GM23338 (cell line): ENCODE measurements at regions not wholly inside any gene's neighbourhood (a gene's known extent, or its start where the extent isn't known, plus 50 kb on each side); places are given as distances from the start of the nearest gene placed in this dataset.

Source experiments
- ATAC-seq: fragments of 200-7000 bp; cut with Tn5 transposase; 3 replicates; pipeline ENCODE4 v1.9.1; 2020
- DNase-seq: peaks from one replicate; pipeline ENCODE4 v3.0.0-alpha.2; 2015; ENCODE audit warnings: low spot score
- H2AFZ ChIP-seq: fragments of 200-600 bp; sonication (generic); 2 replicates; pipeline ENCODE4 v1.8.0; 2016; ENCODE audit warnings: antibody characterized with exemption, mild to moderate bottlenecking, moderate library complexity
- H3F3A ChIP-seq: fragments of 200-600 bp; sonication (generic); replicated peaks from 2 replicates; pipeline ENCODE4 v1.8.0; 2017; ENCODE audit warnings: antibody characterized with exemption, mixed run types, low read depth
- H3K27ac ChIP-seq: fragments of 200-600 bp; sonication (generic); 2 replicates; pipeline ENCODE4 v1.6.1; 2016; ENCODE audit warnings: low read depth
- H3K27me3 ChIP-seq: fragments of 200-600 bp; sonication (generic); 2 replicates; pipeline ENCODE4 v1.8.0; 2016; ENCODE audit warnings: mild to moderate bottlenecking, mixed run types, moderate library complexity; ENCODE audit not compliant: insufficient read depth
- H3K36me3 ChIP-seq: fragments of 200-600 bp; sonication (generic); 2 replicates; pipeline ENCODE4 v1.8.0; 2016; ENCODE audit warnings: mild to moderate bottlenecking; ENCODE audit not compliant: insufficient read depth
- H3K4me1 ChIP-seq: fragments of 200-600 bp; sonication (generic); 2 replicates; pipeline ENCODE4 v1.8.0; 2016; ENCODE audit warnings: mild to moderate bottlenecking, moderate library complexity; ENCODE audit not compliant: insufficient read depth
- H3K4me2 ChIP-seq: fragments of 200-600 bp; sonication (generic); 2 replicates; pipeline ENCODE4 v1.7.1; 2017; ENCODE audit warnings: mixed run types
- H3K4me3 ChIP-seq: fragments of 200-600 bp; sonication (generic); 2 replicates; pipeline ENCODE4 v1.6.1; 2016; ENCODE audit warnings: mixed run types
- H3K79me2 ChIP-seq: fragments of 200-600 bp; sonication (generic); replicated peaks from 2 replicates; pipeline ENCODE4 v1.8.0; 2017; ENCODE audit warnings: mild to moderate bottlenecking; ENCODE audit not compliant: insufficient read depth
- H3K9me2 ChIP-seq: fragments of 200-600 bp; sonication (generic); 2 replicates; pipeline ENCODE4 v1.8.0; 2017; ENCODE audit not compliant: insufficient read depth
- H4K20me1 ChIP-seq: fragments of 200-600 bp; sonication (generic); replicated peaks from 2 replicates; pipeline ENCODE4 v1.8.0; 2017; ENCODE audit warnings: mild to moderate bottlenecking; ENCODE audit not compliant: insufficient read depth
- H3K27ac Mint-ChIP-seq: 2 replicates; pipeline ENCODE4 v1.8.0; 2020; ENCODE audit warnings: inconsistent platforms, mild to moderate bottlenecking, moderate library complexity, mixed read lengths
- H3K27me3 Mint-ChIP-seq: 3 replicates; pipeline ENCODE4 v1.8.0; 2022; ENCODE audit warnings: low read depth, mild to moderate bottlenecking, moderate library complexity, mixed read lengths, inconsistent platforms; ENCODE audit not compliant: insufficient read depth, poor library complexity
- H3K36me3 Mint-ChIP-seq: 3 replicates; pipeline ENCODE4 v1.8.0; 2021; ENCODE audit warnings: low read depth, mild to moderate bottlenecking, inconsistent platforms, moderate library complexity, mixed read lengths
- H3K4me1 Mint-ChIP-seq: 3 replicates; pipeline ENCODE4 v1.8.0; 2020; ENCODE audit warnings: mild to moderate bottlenecking, inconsistent platforms, mixed read lengths
- H3K4me3 Mint-ChIP-seq: 3 replicates; pipeline ENCODE4 v1.8.0; 2021; ENCODE audit warnings: moderate library complexity, mild to moderate bottlenecking, inconsistent platforms, mixed read lengths
- H3K9me3 Mint-ChIP-seq: 3 replicates; pipeline ENCODE4 v1.8.0; 2020; ENCODE audit warnings: moderate library complexity, mild to moderate bottlenecking, inconsistent platforms, mixed read lengths
- CREB1 ChIP-seq: fragments of 250-450 bp; sonication (Bioruptor Pico); IDR thresholded peaks from 2 replicates; pipeline ENCODE4 v1.5.0; 2020; ENCODE audit warnings: low read depth, mild to moderate bottlenecking, moderate library complexity
- CTCF ChIP-seq, 2 experiments: fragments of 200-600 bp in 1 of 2; sonication (generic) in 1 of 2; conservative IDR thresholded peaks; 2 replicates each; pipeline versions ENCODE4 v1.5.1 to v1.6.1; 2016 to 2017; ENCODE audit warnings: antibody characterized with exemption in 2 of 2, low read depth in 2 of 2, mild to moderate bottlenecking in 2 of 2, moderate library complexity in 1 of 2
- EZH2phosphoT487 ChIP-seq: fragments of 200-600 bp; sonication (generic); IDR thresholded peaks from one replicate; pipeline ENCODE4 v1.8.1; 2018; ENCODE audit warnings: antibody characterized with exemption; ENCODE audit not compliant: unreplicated experiment
- JUNB ChIP-seq: IDR thresholded peaks from one replicate; pipeline ENCODE4 v1.6.1; 2016; ENCODE audit warnings: antibody characterized with exemption; ENCODE audit not compliant: unreplicated experiment
- POLR2AphosphoS5 ChIP-seq: IDR thresholded peaks from 2 replicates; pipeline ENCODE4 v1.6.1; 2016; ENCODE audit warnings: antibody characterized with exemption, low read depth
- STAT1 ChIP-seq: IDR thresholded peaks from one replicate; pipeline ENCODE4 v1.6.1; 2016; ENCODE audit warnings: antibody characterized with exemption; ENCODE audit not compliant: unreplicated experiment
- ZNF114 ChIP-seq: fragments of 250-450 bp; sonication (Bioruptor Pico); IDR thresholded peaks from 2 replicates; pipeline ENCODE4 v1.5.0; 2020; ENCODE audit warnings: mild to moderate bottlenecking, moderate library complexity
- ZNF331 ChIP-seq: fragments of 250-450 bp; sonication (Bioruptor Pico); IDR thresholded peaks from 2 replicates; pipeline ENCODE4 v1.5.0; 2020; ENCODE audit warnings: low read depth, mild to moderate bottlenecking, moderate library complexity
- ZNF462 ChIP-seq: fragments of 250-450 bp; sonication (Bioruptor Pico); IDR thresholded peaks from 2 replicates; pipeline ENCODE4 v1.5.0; 2020; ENCODE audit warnings: mild to moderate bottlenecking, moderate library complexity
- TF ChIP-seq, protein P1 (sequence below): IDR thresholded peaks from one replicate; pipeline ENCODE4 v1.6.1; 2018; ENCODE audit warnings: antibody characterized with exemption; ENCODE audit not compliant: unreplicated experiment
- TF ChIP-seq, protein P2 (sequence below): IDR thresholded peaks from 2 replicates; pipeline ENCODE4 v1.6.1; 2016; ENCODE audit warnings: antibody characterized with exemption

DNA sequence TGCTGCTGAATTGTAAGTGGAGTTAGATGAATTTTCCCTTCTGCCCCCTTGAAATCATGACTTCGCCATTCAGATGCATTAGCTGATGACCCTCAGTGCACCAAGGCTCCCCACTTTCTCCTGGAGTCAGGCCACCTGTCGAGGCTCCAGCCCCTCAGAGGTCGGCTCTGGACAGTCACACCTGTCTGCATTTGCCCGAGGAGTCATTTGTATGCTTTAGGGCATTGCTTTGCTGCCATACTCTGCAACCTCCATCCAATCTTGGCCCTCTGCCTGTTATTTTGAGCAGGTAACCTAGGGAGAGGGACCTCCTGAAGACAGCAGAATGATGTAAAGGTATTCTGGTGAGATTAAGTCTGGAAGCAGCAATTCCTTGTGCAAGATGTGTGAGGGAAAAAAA lies 144.8 kb downstream of the MACROH2A1 start:
- Histone ChIP-seq H3K79me2 (no peaks in the 10 kb centered on the region), H3F3A (no peaks in the 10 kb centered on the region), H3K4me3 (no peak overlapping the region), H3K27ac (no peak overlapping the region), H2AFZ (no peak overlapping the region), H3K27me3 (no peaks in the 10 kb centered on the region), H3K9me2 (no peaks in the 10 kb centered on the region), H4K20me1 (no peaks in the 10 kb centered on the region), H3K4me1 (no peaks in the 10 kb centered on the region), H3K4me2 (no peak overlapping the region), H3K36me3 (no peaks in the 10 kb centered on the region)
- Mint-ChIP-seq H3K4me1 (no peaks in the 10 kb centered on the region), H3K27ac (no peak overlapping the region), H3K36me3 (no peaks in the 10 kb centered on the region; the same call in 2 of the 3 replicates), H3K27me3 (peaks cover 5% of the 10 kb centered on the region), H3K4me3 (no peak overlapping the region), H3K9me3 (no peaks in the 10 kb centered on the region)
- no peak for ATAC-seq
- TF ChIP-seq JUNB (no peak), CREB1 (CRISPR knock-in tag) (no peak), CTCF (conservative IDR thresholded peaks at IDR 0.05; ENCODE audit: low read depth in 2 of 2) (no peak), EZH2phosphoT487 (no peak), ZNF331 (no peak), POLR2AphosphoS5 (no peak), STAT1 (no peak), ZNF462 (CRISPR knock-in tag) (no peak), ZNF114 (CRISPR knock-in tag) (no peak)
- TF ChIP-seq, protein P1, sequence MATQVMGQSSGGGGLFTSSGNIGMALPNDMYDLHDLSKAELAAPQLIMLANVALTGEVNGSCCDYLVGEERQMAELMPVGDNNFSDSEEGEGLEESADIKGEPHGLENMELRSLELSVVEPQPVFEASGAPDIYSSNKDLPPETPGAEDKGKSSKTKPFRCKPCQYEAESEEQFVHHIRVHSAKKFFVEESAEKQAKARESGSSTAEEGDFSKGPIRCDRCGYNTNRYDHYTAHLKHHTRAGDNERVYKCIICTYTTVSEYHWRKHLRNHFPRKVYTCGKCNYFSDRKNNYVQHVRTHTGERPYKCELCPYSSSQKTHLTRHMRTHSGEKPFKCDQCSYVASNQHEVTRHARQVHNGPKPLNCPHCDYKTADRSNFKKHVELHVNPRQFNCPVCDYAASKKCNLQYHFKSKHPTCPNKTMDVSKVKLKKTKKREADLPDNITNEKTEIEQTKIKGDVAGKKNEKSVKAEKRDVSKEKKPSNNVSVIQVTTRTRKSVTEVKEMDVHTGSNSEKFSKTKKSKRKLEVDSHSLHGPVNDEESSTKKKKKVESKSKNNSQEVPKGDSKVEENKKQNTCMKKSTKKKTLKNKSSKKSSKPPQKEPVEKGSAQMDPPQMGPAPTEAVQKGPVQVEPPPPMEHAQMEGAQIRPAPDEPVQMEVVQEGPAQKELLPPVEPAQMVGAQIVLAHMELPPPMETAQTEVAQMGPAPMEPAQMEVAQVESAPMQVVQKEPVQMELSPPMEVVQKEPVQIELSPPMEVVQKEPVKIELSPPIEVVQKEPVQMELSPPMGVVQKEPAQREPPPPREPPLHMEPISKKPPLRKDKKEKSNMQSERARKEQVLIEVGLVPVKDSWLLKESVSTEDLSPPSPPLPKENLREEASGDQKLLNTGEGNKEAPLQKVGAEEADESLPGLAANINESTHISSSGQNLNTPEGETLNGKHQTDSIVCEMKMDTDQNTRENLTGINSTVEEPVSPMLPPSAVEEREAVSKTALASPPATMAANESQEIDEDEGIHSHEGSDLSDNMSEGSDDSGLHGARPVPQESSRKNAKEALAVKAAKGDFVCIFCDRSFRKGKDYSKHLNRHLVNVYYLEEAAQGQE, result no peak
- TF ChIP-seq, protein P2, sequence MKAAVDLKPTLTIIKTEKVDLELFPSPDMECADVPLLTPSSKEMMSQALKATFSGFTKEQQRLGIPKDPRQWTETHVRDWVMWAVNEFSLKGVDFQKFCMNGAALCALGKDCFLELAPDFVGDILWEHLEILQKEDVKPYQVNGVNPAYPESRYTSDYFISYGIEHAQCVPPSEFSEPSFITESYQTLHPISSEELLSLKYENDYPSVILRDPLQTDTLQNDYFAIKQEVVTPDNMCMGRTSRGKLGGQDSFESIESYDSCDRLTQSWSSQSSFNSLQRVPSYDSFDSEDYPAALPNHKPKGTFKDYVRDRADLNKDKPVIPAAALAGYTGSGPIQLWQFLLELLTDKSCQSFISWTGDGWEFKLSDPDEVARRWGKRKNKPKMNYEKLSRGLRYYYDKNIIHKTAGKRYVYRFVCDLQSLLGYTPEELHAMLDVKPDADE, result no peak
- no peak for DNase-seq
